SIG-M5 (cell line): ENCODE measurements at regions not wholly inside any gene's neighbourhood (a gene's known extent, or its start where the extent isn't known, plus 50 kb on each side); places are given as distances from the start of the nearest gene placed in this dataset.
"Not testable (repeated sequence)": the region's sequence is repeated elsewhere in the genome, so short reads cannot be mapped to it uniquely, and the experiment has no call there.

ENCODE experiments used
- DNase-seq: peaks from one replicate; lab custom pipeline; 2025; lab: John Stamatoyannopoulos, UW

GRCh38 chr1:8169364-8170058 lies 143.4 kb upstream of the ERRFI1 start:
- no peak for DNase-seq

DNA sequence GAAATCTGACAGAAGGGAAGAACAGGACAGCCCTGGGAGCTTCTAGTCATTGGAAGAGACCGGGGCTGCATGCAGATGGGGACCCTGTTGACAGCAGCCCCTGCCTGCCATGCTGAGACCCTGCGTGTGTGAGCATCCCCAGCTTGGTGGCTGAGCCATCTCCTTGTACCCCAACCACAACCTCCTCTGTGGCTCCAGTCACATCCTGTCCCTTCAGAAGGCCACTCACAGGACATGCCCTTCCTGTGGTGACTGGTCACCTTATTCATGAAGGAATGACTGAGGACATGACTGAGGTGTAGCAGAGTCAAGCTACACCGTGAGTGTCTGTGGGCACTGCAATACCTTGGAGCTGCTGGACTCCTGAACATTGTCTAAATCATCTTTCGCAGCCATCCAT lies 141.8 kb upstream of the ERRFI1 start:
- no peak for DNase-seq

DNA sequence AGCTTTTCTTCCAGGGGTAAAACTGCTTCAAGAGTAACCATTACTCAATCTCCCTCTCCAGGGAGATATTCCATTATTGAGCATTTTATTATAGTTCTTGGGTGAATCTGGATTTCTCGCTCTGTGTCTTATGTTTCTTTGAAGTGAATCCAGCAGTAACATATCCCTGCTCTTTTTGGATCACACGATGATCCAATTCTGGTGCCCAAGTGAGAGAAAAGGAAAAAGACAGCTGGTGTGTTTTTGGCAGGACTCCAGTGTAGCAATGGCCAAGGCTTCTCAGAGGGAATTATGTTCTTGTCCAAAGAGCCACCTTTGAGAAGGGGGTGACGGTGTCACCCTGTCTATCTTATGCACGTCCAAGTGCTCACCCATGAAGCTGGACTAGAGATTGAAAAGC lies 140.3 kb upstream of the ERRFI1 start:
- DNase-seq = no peak

- DNase-seq = no peak
These were observed 139.7 kb upstream of the ERRFI1 start for GRCh38 chr1:8165595-8166360.

DNA sequence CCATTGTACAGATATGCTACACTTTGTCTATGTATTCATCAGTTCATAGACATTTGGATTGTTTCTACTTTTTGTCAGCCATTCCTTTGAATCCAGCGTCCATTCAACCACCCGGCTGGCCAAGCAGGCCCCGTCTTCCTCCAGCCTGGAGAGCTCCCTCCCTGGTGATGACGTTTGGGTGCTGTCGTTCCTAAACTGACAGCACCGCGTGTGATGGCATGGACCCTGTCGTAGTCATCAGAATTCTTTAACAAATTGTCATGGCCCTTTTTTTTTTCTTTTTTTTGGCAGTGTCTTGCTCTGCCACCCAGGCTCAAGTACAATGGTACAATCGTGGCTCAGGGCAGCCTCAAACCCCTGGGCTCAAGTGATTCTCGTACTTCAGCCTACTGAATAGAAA lies 138.6 kb upstream of the ERRFI1 start:
- DNase-seq = no peak

DNA sequence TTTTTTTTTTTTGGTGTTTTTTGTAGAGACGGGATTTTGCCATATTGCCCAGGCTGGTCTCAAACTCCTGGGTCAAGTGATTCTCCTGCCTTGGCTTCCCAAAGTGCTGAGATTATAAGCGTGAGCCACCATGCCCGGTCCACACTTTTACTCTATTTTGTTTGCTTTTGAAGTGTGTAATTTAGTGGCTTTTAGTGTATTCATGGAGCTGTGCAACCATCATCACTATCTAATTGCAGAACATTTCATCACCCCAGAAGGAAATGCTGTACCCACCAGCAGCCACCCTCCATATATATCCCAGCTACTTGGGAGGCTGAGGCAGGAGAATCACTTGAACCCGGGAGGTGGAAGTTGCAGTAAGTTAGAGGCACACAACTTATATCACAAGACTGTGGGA lies 136.9 kb upstream of the ERRFI1 start:
- DNase-seq = no peak

DNA sequence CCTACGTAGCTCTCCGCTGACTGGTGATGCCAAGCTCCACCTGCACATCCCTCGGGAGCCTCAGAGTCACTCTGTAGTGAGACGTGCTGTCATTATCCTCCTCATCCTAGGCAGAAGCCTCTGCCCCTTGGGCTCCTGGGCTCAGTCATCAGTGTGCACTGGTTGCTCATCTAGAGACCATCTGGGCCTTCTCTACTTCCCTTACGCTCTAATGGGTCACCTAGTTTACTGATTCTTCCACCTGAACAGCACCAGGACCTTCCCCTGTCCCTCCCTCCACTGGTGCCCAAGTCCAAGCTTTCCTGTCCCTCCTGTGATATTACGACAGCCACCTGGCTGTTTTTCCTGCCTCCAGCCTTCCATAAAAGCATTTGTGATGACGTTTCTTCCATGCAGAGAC lies 136.1 kb upstream of the ERRFI1 start:
- DNase-seq = no peak

GRCh38 chr1:8161546-8162105 lies 135.5 kb upstream of the ERRFI1 start:
- no peak for DNase-seq

DNA sequence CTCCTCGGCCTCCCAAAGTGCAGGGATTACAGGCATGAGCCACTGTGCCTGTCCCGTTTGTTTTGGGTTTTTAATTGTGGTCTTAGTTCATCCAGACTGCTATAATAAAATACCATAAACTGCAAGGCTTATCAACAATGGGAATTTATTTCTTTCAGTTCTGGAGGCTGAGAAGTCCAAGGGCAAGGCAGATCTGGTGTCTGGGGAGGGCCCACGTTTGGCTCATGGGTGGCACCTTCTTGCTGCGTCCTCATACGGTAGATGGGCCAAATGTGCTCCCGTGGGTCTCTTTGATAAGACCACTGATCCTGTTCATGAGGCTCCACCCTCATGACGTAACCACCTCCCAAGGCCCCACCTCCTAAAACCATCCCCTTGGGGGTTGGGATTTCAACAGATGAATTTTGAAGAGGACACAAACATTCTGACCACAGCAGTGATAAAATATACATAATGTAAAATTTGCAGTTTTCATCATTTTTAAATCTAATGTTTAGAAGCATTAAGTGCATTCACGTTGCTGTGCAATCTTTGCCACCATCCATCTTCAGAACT lies 133.4 kb upstream of the ERRFI1 start:
- no peak for DNase-seq

- no peak for DNase-seq
These were observed 132.9 kb upstream of the ERRFI1 start for GRCh38 chr1:8158995-8159394.

- no peak for DNase-seq
These were observed 131.7 kb upstream of the ERRFI1 start for GRCh38 chr1:8157765-8158164.

GRCh38 chr1:8155528-8156186 lies 129.5 kb upstream of the ERRFI1 start:
- no peak for DNase-seq

DNA sequence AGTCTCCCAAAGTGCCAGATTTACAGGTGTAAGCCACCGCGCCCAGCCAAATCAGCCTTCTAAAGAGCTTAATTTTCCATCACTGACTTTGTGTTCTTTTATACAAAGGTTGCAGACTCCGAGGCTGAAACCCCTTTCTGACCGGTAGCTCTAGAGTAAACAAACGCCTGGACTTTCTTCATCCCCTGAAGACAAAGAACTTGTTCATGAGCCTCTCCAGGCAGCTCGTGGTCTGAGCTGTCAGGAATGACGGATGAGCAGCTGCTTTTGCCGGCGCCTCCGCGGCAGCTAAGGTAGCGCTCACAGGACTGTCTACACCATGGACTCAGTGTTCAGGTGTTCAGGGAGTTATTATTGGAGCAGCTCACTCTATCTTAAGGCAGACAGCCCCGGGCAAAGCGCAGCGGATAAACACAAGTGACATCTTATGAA lies 128.5 kb upstream of the ERRFI1 start:
- no peak for DNase-seq

DNA sequence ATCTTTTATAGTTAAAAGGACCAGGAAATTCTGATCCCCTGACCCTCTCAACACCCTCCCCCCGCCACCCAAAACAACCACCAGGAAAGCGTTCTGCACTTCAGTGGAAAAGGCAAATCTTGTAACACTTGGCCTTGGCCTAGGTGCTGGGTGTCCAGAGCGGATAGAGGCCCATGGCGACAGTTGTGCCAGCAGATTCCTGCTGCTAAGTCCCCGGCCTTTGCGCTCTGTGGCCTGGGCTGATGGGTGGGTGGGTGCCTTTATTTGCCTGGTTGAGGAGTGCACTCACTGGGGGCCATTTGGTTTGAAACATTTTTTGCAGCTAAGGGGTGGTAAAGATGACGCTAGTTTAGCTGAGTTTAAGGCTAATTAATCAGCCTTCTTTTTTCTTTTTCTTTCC lies 127.9 kb upstream of the ERRFI1 start:
- no peak for DNase-seq

GRCh38 chr1:8152731-8153702 lies 126.9 kb upstream of the ERRFI1 start:
- DNase-seq = no peak

DNA sequence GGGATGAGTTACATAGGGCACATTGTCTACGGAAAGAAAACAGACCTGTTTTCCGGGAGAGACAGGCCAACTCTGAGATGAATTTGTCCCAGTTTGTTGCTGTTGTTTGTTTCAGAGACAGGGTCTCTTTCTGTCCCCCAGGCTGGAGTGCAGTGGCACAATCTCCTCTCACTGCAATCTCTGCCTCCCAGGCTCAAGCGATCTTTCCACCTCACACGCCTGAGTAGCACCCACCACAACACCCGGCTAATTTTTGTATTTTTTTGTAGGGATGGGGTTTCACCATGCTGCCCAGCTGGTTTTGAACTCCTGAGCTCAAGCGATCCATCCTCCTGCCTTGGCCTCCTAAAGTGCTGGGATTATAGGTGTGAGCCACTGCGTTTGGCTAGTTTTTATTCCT lies 125.5 kb upstream of the ERRFI1 start:
- DNase-seq = no peak

- not testable (repeated sequence) for DNase-seq
These were observed 123.6 kb upstream of the ERRFI1 start for GRCh38 chr1:8149756-8150155.

DNA sequence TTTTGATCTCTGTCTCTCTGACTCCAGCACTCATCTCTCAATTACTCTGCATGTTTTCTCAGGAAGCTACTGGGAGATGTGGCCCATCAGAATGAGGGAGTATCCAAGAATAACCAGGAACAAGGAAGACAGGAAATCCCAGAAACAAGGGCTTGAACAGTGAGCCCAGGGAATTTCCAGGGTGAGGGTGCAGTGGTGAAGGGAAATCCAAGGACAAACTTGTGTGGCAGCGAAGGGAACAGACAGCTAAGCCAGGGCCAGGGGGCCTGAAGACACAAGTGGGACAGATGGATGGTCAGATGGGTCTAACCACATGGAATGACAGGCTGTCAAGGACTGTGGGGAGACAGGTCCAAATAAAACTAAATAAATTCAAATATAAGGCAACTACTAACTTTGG lies 121.8 kb upstream of the ERRFI1 start:
- no peak for DNase-seq

DNA sequence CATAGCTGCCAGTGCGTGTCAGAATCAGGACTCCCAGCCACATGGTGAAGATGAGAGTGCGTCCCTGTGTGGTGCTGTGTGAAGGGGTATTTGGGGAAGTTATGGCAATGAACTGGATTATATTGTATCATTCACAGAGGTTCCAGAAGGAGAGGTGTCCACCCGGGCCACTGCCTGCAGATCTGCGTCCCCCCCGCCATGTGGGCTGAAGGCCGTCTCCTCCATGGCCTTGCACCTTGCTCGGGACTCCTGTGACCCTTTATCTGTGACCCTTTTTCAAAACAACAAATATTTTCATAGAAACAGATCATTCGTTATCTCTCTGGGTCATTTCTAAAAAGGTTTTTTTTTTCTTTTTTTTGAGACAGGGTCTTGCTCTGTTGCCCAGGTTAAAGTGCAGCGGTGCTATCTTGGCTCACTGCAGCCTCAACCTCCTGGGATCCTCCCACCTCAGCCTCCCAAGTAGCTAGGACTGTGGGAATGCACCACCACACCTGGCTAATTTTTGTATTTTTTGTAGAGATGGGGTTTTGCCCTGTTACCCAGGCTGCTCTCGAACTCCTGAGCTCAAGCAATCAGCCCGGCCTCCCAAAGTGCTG lies 120.2 kb upstream of the ERRFI1 start:
- no peak for DNase-seq

DNA sequence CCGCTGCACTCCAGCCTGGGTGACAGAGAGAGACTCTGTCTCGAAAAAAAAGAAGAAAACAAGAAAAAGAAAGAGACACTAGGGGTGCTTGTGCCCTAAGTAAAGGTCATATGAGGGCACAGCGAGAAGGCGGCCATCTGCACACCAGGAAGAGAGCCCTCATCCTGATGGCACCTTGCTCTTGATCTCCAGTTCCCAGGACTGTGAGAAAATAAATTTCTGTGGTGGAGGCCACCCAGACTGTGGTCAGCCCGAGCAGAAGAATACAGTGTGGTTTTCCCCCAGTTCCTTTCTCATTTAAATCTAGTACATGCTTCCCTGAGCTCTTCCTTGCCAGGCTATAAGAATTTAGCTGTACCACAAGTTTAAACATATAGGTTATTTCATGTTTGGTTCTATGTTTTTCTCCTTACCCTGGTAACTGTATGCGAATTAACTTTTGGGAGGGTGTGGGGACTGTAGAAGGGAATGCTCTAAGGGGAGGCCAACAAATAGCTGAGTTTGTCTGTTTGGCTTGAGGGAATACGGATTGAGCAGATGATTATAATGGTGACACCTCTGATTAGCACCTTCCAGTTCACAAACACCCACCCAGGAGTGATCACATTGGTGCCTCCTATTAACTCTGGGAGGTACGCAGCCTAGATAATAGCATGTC lies 119.6 kb upstream of the ERRFI1 start:
- no peak for DNase-seq
